RWPE1 (cell line): ENCODE measurements at regions not wholly inside any gene's neighbourhood (a gene's known extent, or its start where the extent isn't known, plus 50 kb on each side); places are given as distances from the start of the nearest gene placed in this dataset.

Experiments
- CTCF ChIA-PET: fragments of 350-600 bp; sonication (Branson Sonifier 250); formaldehyde crosslinking; extraction: SDS; loops from one replicate; lab custom pipeline; 2021; lab: Yijun Ruan, JAX
- POLR2A ChIA-PET: fragments of 400-600 bp; formaldehyde crosslinking; extraction: SDS; loops from one replicate; lab custom pipeline; 2020; ENCODE audit warnings: antibody characterized with exemption; ENCODE audit not compliant: low non-redundant PET; lab: Yijun Ruan, JAX
- DNase-seq: peaks from one replicate; pipeline ENCODE4 v3.0.0; 2012; ENCODE audit warnings: low spot score
- H3K27ac ChIP-seq: fragments of 450-650 bp; 2 replicates; pipeline ENCODE4 v1.5.1; 2017
- TF ChIP-seq, protein P1 (sequence below): fragments of 450-650 bp; conservative IDR thresholded peaks from 2 replicates; pipeline ENCODE4 v1.5.1; 2017; ENCODE audit warnings: low read depth, mild to moderate bottlenecking

DNA sequence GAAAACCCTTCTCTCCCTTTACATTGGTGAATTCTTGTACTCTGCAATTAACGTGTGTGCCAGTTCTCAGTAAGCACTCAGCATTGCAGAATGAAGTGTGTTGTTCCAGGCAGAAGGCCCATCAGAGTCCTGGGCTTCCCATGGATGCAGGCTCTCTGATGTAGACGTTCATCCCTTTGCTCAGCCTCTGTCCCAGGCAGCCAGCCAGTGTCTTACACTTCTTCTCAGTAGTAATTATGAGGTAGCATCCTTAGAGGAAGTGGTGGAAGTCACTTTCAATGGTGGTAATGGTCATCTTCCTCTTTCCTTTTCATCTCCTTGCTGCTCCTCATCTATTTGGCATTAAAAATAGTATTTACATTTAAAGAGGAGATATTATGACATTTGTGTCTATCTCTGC, 66.7 kb upstream of the FYN start:
- no peak for DNase-seq
- TF ChIP-seq, protein P1, sequence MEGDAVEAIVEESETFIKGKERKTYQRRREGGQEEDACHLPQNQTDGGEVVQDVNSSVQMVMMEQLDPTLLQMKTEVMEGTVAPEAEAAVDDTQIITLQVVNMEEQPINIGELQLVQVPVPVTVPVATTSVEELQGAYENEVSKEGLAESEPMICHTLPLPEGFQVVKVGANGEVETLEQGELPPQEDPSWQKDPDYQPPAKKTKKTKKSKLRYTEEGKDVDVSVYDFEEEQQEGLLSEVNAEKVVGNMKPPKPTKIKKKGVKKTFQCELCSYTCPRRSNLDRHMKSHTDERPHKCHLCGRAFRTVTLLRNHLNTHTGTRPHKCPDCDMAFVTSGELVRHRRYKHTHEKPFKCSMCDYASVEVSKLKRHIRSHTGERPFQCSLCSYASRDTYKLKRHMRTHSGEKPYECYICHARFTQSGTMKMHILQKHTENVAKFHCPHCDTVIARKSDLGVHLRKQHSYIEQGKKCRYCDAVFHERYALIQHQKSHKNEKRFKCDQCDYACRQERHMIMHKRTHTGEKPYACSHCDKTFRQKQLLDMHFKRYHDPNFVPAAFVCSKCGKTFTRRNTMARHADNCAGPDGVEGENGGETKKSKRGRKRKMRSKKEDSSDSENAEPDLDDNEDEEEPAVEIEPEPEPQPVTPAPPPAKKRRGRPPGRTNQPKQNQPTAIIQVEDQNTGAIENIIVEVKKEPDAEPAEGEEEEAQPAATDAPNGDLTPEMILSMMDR, result no peak
- H3K27ac ChIP-seq, result no peak overlapping the region
- POLR2A ChIA-PET, result no interaction called here
- CTCF ChIA-PET, result no interaction called here

DNA sequence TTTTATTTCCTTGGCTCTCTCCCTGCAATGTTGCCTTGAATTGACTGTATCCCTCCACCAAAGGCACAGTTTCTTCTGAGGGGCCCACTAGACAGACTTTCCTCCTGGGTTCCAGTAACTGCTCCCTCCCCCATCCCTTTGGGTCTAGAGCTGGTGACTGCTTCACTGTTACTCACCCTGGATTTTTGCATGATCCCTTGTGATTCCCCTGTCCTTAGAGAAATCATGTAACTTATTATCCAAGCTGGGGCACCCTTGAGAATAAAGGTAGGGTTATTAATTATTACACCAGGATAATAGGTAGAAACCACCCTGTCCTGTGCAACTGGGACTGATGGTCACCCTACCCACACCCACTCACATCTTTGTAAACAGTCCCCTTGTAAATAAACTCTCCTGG, 67.5 kb upstream of the FYN start:
- CTCF ChIA-PET, result no interaction called here
- DNase-seq, result no peak
- POLR2A ChIA-PET, result no interaction called here
- H3K27ac ChIP-seq, result no peak overlapping the region
- TF ChIP-seq, protein P1, result no peak

DNA sequence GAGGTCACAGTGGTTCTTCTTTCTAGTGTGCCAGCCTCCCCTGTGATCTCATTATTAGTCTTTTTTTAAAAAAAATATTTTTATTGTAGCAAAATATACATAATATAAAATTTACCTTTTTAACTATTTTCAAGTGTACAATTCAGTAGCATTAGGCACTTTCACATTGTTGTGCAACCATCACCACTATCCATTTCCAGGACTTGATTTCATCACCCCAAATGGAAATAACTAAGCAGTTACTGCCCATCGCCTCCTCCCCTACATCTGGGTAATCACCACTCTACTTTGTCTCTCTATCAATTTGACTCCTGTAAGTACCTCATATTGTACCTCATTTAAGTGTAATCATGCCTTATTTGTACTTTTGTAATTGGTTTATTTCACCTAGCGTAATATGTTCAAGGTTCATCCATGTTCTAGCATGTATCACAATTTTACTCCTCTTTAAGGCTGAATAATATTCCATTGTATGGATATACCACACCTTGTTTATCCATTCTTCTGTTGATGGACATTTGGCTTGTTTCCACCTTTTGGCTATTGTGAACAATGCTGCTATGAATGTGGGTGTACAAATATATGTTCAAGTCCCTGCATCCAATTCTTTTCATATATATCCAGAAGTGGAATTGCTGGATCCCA, 68.6 kb upstream of the FYN start:
- ChIA-PET CTCF (no interaction called here), POLR2A (no interaction called here)
- DNase-seq, result no peak
- H3K27ac ChIP-seq, result no peak overlapping the region
- TF ChIP-seq, protein P1, result no peak

DNA sequence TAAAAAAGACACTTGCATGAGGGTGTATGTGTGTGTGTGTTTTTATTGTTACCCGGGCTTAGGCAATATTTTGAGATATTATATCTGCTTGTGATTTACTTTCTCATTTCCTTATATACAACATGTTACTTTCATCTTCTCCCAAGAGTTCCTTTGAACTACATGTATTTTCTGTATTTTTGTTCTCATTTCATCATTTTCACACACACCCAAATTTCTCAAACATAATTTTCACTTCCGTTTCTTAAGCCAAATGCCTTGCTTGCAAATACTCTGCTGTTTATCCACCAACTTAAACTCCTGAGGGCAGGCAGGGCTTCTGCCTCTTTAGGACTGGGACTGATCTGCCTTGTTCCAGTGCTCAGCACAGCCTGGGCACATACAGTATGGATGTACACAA, 69.3 kb upstream of the FYN start:
- DNase-seq, result no peak
- CTCF ChIA-PET, result interaction anchor here (0.5 kb wide), 1 partner anchor 1955 kb away, joined by 4 read pairs; no protein-coding TSS in a partner anchor
- POLR2A ChIA-PET, result no interaction called here
- no peak overlapping the region for H3K27ac ChIP-seq
- TF ChIP-seq, protein P1, result no peak

DNA sequence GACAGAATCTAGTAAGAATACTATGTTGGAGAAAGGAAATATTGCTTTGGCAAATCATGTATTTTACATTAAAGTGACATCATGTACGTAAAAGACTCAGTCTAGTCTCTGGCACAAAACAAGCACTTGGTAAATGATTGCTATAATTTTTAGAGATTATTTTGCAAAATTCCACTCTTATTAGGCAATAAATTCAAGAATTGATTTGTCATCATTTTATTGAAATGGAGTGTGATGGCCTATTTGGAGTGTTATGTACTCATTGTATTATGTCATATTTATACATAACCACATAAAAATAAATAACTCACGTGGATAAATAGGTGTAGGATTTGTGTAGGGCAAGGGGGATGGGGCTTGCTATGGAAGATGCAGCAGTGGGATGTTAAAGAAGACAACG, 70.0 kb upstream of the FYN start:
- no peak overlapping the region for H3K27ac ChIP-seq
- CTCF ChIA-PET, result no interaction called here
- POLR2A ChIA-PET, result no interaction called here

DNA sequence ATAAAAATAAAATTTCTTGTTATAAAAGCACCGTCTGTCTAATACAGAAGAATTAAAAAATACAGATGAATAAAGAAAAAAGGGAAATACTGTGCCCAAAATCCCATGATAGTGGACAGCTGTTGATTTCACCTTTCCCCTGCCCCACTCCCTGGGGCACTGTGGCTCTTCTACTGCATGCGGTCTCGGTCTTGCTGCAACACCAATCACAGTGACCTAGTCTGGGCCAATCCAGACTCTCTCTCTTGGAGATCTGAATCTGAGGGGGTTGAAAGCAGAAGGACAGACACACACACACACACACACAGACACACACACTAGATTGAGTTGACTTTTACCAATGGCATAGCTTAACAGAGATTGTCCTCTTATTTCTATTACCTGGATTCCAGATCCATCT, 70.5 kb upstream of the FYN start:
- CTCF ChIA-PET, result no interaction called here
- H3K27ac ChIP-seq, result no peak overlapping the region
- DNase-seq, result no peak
- POLR2A ChIA-PET, result no interaction called here
- TF ChIP-seq, protein P1, result no peak

More for the DNA sequence above, 70.0 kb upstream of the FYN start:
- TF ChIP-seq, protein P1, result no peak
- DNase-seq, result no peak
